ENCODE measurements at regions not wholly inside any gene's neighbourhood (a gene's known extent, or its start where the extent isn't known, plus 50 kb on each side); places are given as distances from the start of the nearest gene placed in this dataset.

DNA sequence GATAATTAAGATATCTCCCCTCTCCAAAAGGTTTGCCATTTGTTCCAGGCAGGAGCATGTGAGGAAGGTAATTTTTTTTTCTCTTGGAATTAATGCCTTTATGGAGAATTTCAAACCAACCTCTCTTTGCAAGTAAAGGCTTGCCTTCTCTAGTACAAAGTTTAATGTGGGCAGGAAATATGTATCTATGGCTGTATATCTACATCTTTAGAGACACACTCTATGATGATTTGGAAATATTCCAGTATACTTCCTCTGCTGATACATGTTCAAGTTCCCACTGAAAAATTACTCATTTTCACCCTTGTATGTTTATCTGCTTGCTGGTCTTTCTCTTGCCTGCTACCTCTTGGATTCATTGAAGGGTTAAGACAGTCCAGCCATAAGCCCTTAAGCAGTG is 83.5 kb upstream of the SEMA6A start:
- no peak for DNase-seq (ENCODE audit: low read depth, low spot score)

DNA sequence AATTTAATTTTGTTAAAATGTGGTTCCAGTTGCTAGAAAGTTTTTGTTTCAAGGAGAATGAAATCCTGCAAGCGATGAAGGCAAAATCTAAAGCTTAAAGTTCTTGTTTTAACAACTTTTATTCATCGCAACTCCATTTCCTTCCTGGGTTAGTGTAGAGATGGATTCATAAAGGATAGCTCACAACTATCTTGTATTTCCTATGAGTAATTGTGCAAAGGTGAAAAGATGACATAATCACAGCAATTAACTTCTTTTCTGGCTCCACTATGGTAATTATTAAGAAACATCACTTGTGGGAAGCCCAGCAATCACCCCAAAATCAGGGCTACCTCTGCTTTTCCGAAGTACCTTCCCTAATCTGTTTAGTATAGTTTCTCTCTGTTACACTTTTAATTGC is 80.8 kb upstream of the SEMA6A start:
- DNase-seq (ENCODE audit: low read depth, low spot score) = no peak

- no peak for DNase-seq (ENCODE audit: low read depth, low spot score)
Measured at GRCh38 chr5:116654925-116655324, 80.3 kb upstream of the SEMA6A start.

DNA sequence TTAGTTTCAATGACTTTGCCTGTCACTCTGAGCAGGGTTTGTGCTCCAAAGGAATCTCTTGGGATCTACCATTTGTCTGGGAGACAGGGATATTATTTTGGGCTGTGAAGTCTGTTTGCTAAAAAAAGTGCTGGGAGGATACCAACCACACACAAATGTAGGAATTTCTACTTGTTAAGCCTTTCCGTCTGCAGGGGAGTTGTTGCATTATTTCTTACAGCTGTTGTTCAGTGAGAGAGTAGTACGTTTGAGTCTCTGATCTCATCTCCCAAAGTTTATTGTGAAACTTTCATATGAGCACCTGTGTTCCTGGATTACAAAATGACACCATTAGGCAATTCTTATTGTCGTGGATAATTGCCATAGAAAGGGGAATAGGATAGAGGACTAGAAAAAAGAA is 78.3 kb upstream of the SEMA6A start:
- no peak for DNase-seq (ENCODE audit: low read depth, low spot score)

- no peak for DNase-seq (ENCODE audit: low read depth, low spot score)
Measured at GRCh38 chr5:116652196-116652729, 77.6 kb upstream of the SEMA6A start.

GRCh38 chr5:116651653-116652052 is 77.0 kb upstream of the SEMA6A start:
- no peak for DNase-seq (ENCODE audit: low read depth, low spot score)

GRCh38 chr5:116650964-116651363 is 76.3 kb upstream of the SEMA6A start:
- DNase-seq (ENCODE audit: low read depth, low spot score) = no peak

- no peak for DNase-seq (ENCODE audit: low read depth, low spot score)
Measured at GRCh38 chr5:116650544-116650943, 75.9 kb upstream of the SEMA6A start.

DNA sequence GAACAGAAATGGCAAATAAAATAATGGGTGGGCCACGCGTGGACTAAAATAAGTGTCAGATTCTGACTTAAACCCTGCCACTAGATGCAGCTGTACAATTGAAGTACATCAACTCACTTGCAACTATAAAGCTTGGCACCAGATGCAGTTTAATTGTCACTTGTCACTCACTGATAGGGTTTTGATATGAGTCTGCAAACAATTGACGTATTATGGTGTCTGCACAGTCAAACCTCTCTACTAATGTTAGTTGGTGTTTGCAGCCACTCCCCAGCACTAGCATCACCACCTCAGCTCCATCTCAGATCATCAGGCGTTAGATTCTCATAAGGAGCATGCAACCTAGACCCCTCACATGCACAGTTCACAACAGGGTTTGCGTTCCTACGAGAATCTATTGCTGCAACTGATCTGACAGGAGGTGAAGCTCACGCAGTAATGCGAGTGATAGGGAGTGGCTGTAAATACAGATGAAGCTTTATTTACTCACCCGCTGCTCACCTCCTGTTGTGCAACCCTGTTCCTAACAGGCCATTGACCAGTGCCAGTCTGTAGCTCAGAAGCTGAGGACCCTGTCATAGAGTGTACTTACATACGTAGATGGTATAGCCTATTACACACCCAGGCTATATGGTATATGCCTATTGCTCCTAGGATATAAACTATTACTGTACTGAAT is 72.1 kb upstream of the SEMA6A start:
- no peak for DNase-seq (ENCODE audit: low read depth, low spot score)

DNA sequence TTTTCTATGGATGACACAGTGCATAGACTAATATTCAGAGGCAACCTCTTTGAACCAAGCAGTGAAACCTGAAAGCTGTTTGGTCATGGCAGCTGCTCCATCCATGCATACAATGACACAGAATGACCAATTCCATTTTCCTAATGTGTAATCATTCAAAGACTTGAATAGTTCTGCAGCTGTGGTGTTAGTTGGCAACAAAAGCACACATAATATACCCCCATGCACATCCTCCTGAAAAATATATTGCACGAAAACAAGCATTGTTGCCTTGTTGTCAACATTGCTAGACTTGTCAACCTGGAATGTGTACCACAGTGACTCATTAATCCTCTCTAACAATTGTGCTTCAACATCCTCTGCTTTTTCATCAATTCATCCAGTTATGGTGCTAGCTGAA is 71.0 kb upstream of the SEMA6A start:
- DNase-seq (ENCODE audit: low read depth, low spot score) = no peak

DNA sequence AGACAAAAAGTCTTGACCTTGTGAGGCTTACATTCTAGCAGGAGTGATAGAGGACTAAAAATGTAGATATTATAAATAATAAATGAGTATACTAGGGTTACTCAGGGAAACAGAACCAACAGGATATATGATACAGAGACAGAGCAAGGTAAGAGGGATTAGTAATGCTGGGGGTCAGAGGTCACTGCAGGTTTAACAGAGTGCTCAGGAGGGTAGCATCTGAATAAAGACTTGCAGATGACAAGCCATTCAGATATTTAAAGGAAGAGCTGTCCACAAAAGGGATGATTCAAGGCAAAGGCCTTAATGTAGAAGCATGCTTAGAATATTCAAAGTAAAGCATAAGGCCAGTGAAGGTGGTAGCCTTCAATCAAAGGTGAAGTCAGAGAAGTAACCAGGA is 65.6 kb upstream of the SEMA6A start:
- no peak for DNase-seq (ENCODE audit: low read depth, low spot score)

GRCh38 chr5:116637149-116637740 is 62.6 kb upstream of the SEMA6A start:
- no peak for DNase-seq (ENCODE audit: low read depth, low spot score)

GRCh38 chr5:116632890-116633289 is 58.3 kb upstream of the SEMA6A start:
- DNase-seq (ENCODE audit: low read depth, low spot score) = no peak

- DNase-seq (ENCODE audit: low read depth, low spot score) = no peak
Measured at GRCh38 chr5:116631147-116631546, 56.5 kb upstream of the SEMA6A start.

DNA sequence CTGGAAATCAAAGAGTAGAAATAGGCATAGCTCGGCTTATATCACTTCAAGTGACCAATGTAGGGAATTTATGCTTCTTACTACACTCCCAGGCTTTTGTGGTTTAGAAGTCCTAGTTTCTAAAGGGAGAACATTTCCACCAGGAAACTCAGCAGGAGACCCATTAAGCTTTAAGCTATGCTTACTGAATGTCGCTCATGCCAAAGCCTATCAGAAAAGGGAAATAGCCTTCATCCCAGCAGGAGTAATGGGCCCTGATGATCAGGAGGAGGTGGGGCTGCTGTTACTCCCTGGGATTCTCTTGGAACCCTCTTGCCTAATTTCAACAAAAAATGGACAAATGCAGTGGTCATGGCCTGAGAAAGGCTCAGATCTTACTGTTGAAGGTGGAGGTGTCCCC is 54.5 kb upstream of the SEMA6A start:
- DNase-seq (ENCODE audit: low read depth, low spot score) = no peak

- DNase-seq (ENCODE audit: low read depth, low spot score) = no peak
Measured at GRCh38 chr5:116626945-116627679, 52.5 kb upstream of the SEMA6A start.

DNA sequence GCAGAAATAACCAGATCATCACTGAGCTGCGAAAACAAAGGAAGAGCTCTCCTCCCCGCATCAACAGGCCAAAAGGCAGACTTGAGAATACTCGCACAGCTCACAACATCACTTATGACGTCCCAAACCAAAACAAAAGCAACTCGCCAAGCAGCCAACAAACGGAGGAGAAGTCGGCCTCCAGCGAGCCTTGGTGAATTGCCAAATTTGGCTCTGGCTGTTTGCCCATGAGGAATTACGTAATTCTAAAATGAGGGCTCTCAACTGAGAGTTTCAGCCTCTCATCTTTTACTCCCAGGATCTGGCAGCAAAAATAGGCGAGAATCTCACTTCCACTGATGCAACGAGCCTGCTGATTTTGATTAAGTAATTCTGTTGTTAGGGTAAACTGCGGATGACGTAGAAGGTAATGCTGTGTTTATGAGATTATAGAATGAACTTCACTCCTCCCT is 51.7 kb upstream of the SEMA6A start:
- no peak for DNase-seq (ENCODE audit: low read depth, low spot score)

Data from activated naive CD8-positive, alpha-beta T cell treated with anti-CD3 and anti-CD28 coated beads, Interleukin-2, amount 50 U/mL, for 16 hours (primary cell).